ENCODE measurements at regions not wholly inside any gene's neighbourhood (a gene's known extent, or its start where the extent isn't known, plus 50 kb on each side); places are given as distances from the start of the nearest gene placed in this dataset.

DNA sequence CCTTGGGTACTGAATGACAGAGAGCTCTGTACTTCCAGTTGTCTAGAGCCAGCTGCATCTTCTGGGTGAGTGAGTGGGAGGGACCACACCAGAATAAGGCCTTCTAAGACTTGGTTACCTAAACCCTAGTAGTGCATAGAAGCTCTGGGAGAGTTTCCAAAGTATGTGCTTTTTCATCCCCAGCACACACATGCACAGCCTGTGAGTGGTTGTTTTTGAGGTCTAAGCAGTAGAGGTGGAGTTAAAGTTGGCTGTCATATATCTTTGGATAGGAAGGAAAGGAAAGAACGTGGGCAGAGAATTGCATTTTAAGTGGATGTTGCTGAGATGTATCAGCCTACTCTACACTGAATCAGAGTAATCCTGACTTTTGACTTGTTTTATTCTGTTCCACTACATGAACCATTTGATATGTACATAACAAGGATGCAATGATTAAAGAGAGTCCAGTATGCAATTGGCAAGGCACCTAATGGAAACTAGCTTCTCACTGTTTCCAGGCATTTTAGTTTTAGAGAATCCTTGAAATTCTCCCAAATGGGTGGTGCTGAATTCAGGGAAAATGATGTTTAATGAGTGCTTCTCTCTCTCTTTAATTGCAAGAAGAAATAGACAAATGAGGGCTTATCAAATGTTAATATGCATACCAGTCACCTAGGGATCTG, 51.8 kb upstream of the PRICKLE1 start:
- ChIA-PET CTCF (no interaction called here), POLR2A (no interaction called here)
- ATAC-seq = no peak
- Histone ChIP-seq H3K4me3 (ENCODE audit: low read length) (no peak overlapping the region), H3K4me1 (ENCODE audit: control insufficient read depth in 2 of 2, insufficient read depth in 2 of 2, low read length in 2 of 2) (no peaks in the 10 kb centered on the region), H3K27ac (ENCODE audit: low read depth, low read length) (no peak overlapping the region), H3K27me3 (ENCODE audit: control insufficient read depth in 2 of 2, insufficient read depth in 2 of 2, low read length in 2 of 2) (no peaks in the 10 kb centered on the region), H3K36me3 (ENCODE audit: control insufficient read depth in 2 of 3, insufficient read depth in 3 of 3, low read length in 3 of 3) (no peaks in the 10 kb centered on the region), H3K9me3 (ENCODE audit: control insufficient read depth in 2 of 3, low read length in 3 of 3) (no peaks in the 10 kb centered on the region)
- H3K36me3 Mint-ChIP-seq = no peaks in the 10 kb centered on the region
- H3K4me1 Mint-ChIP-seq = peaks cover 0 to 2% (median 0%) of the 10 kb centered on the region in 7 donors
- intact Hi-C loops (cut with micrococcal nuclease) = no loop called here
- H3K27ac Mint-ChIP-seq = no peak overlapping the region
- peaks cover 0 to 5% (median 0%) of the 10 kb centered on the region in 11 donors for H3K9me3 Mint-ChIP-seq
- H3K4me3 Mint-ChIP-seq = no peak overlapping the region
- H3K27me3 Mint-ChIP-seq = peaks cover 0 to 21% (median 10%) of the 10 kb centered on the region in 5 donors
- no peak for DNase-seq

DNA sequence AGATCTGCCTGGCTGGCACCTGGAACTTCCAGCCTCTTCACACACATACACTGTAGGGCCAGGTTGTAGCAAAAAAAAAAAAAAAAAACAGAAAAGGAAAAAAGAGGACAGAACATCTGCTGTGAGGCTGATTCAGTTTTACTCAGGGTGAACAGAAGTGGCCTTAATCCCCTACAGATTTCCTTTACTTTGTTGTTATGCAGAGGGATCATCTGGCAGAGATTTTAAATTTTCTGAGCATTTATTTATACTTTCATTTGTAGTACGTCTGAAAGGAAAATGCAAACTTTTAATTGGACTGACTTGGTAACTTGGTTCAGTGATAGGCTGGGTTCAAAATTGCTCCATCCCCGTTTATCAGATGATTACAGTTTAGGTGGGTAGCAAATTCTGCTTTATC, 50.8 kb upstream of the PRICKLE1 start:
- CTCF ChIA-PET = no interaction called here
- DNase-seq (no peak), ATAC-seq (no peak)
- Histone ChIP-seq H3K27me3 (ENCODE audit: control insufficient read depth in 2 of 2, insufficient read depth in 2 of 2, low read length in 2 of 2) (no peaks in the 10 kb centered on the region), H3K27ac (ENCODE audit: low read depth, low read length) (no peak overlapping the region), H3K9me3 (ENCODE audit: control insufficient read depth in 2 of 3, low read length in 3 of 3) (no peaks in the 10 kb centered on the region), H3K4me1 (ENCODE audit: control insufficient read depth in 2 of 2, insufficient read depth in 2 of 2, low read length in 2 of 2) (no peaks in the 10 kb centered on the region), H3K4me3 (ENCODE audit: low read length) (no peak overlapping the region), H3K36me3 (ENCODE audit: control insufficient read depth in 2 of 3, insufficient read depth in 3 of 3, low read length in 3 of 3) (no peaks in the 10 kb centered on the region)
- Mint-ChIP-seq H3K27me3 (peaks cover 0 to 24% (median 6%) of the 10 kb centered on the region in 5 donors), H3K4me1 (peaks cover 0 to 2% (median 0%) of the 10 kb centered on the region in 7 donors), H3K4me3 (no peak overlapping the region), H3K9me3 (peaks cover 0 to 5% (median 0%) of the 10 kb centered on the region in 11 donors), H3K36me3 (no peaks in the 10 kb centered on the region), H3K27ac (no peak overlapping the region)
- intact Hi-C loops (cut with micrococcal nuclease) = no loop called here
- POLR2A ChIA-PET = no interaction called here

DNA sequence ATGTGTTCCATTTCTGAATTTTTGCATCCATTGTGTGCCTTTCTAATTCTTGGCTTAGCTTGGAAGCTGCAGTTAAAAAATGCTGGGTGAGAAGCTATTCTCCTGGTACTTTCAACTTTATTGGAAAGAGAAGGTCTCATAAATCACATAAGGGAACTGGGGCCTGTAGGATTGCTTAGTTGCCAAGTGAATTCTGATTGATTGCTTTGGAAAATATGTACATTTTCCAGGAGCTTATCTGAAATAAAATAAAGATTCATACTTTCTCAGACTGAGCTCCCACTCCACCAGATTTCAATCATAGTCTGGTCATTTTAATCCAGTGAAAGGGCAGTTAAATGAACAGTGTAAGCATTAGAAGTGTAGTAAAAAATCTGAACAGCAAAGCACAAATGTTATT, 50.0 kb upstream of the PRICKLE1 start:
- peaks cover 0 to 5% (median 0%) of the 10 kb centered on the region in 11 donors for H3K9me3 Mint-ChIP-seq
- ATAC-seq (no peak), DNase-seq (no peak)
- H3K27ac ChIP-seq (ENCODE audit: low read depth, low read length) = no peak overlapping the region
- intact Hi-C loops (cut with micrococcal nuclease) = no loop called here
- H3K27me3 Mint-ChIP-seq = peaks cover 0 to 24% (median 6%) of the 10 kb centered on the region in 5 donors
- no peaks in the 10 kb centered on the region for H3K36me3 Mint-ChIP-seq
- no peaks in the 10 kb centered on the region for H3K36me3 ChIP-seq (ENCODE audit: control insufficient read depth in 2 of 3, insufficient read depth in 3 of 3, low read length in 3 of 3)
- ChIA-PET CTCF (no interaction called here), POLR2A (no interaction called here)
- H3K4me1 Mint-ChIP-seq = peaks cover 0 to 2% (median 0%) of the 10 kb centered on the region in 7 donors
- no peak overlapping the region for H3K4me3 Mint-ChIP-seq
- H3K27me3 ChIP-seq (ENCODE audit: control insufficient read depth in 2 of 2, insufficient read depth in 2 of 2, low read length in 2 of 2) = no peaks in the 10 kb centered on the region
- H3K27ac Mint-ChIP-seq = no peak overlapping the region
- H3K9me3 ChIP-seq (ENCODE audit: control insufficient read depth in 2 of 3, low read length in 3 of 3) = no peaks in the 10 kb centered on the region
- H3K4me1 ChIP-seq (ENCODE audit: control insufficient read depth in 2 of 2, insufficient read depth in 2 of 2, low read length in 2 of 2) = no peaks in the 10 kb centered on the region
- no peak overlapping the region for H3K4me3 ChIP-seq (ENCODE audit: low read length)
